ENCODE measurements at regions not wholly inside any gene's neighbourhood (a gene's known extent, or its start where the extent isn't known, plus 50 kb on each side); places are given as distances from the start of the nearest gene placed in this dataset.
"Not testable (repeated sequence)": the region's sequence is repeated elsewhere in the genome, so short reads cannot be mapped to it uniquely, and the experiment has no call there.

DNA sequence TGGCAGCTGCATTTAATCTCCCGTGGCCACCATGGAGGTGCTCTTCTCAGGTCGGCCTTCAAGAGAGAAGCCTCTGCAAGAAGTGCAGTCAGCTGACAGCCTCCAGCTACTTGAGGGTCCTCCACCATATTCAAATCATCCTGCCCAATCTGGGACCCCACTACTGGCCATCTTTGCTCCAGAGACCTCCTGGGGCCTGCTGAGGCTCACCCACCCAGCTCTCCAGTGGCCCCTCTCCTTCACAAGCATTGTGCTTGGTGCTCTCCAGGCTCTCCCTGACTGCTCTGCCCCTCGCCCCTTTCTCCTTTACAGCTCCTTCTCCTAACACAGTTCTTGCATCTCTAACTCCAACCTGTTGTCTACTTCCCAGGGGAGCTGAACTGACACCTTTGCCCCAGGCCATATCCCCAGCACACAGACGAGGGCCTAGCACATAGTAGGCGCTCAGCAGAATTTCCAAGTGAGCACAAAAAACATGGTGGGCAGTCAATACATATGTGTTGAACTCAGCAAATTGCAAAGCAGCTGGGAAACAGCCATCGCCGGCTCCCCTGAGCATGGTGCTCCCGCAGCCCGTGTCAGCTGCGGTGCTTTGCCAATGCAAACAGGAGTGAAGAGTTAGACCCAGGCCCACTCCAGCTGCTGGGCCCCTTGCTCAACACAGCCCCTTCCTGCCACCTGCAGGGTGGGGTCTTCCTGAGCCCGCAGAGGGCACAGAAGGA lies 102.2 kb downstream of the TNFRSF13B start:
- TF ChIP-seq EZH2 (IDR thresholded peaks at IDR 0.05; ENCODE audit: low read length, unreplicated experiment); EZH2phosphoT487 (IDR thresholded peaks at IDR 0.05; ENCODE audit: borderline replicate concordance, low read length): not testable (repeated sequence)
- TF ChIP-seq, protein P1, sequence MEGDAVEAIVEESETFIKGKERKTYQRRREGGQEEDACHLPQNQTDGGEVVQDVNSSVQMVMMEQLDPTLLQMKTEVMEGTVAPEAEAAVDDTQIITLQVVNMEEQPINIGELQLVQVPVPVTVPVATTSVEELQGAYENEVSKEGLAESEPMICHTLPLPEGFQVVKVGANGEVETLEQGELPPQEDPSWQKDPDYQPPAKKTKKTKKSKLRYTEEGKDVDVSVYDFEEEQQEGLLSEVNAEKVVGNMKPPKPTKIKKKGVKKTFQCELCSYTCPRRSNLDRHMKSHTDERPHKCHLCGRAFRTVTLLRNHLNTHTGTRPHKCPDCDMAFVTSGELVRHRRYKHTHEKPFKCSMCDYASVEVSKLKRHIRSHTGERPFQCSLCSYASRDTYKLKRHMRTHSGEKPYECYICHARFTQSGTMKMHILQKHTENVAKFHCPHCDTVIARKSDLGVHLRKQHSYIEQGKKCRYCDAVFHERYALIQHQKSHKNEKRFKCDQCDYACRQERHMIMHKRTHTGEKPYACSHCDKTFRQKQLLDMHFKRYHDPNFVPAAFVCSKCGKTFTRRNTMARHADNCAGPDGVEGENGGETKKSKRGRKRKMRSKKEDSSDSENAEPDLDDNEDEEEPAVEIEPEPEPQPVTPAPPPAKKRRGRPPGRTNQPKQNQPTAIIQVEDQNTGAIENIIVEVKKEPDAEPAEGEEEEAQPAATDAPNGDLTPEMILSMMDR (conservative IDR thresholded peaks at IDR 0.05; ENCODE audit: low read depth, low read length) = not testable (repeated sequence)

All from PC-3 (cell line).